Activated gamma-delta T cell treated with anti-CD3 and anti-CD28 coated beads, Interleukin-2, amount 50 U/mL, for 16 hours (primary cell): ENCODE measurements at regions not wholly inside any gene's neighbourhood (a gene's known extent, or its start where the extent isn't known, plus 50 kb on each side); places are given as distances from the start of the nearest gene placed in this dataset.
"Not testable (repeated sequence)": the region's sequence is repeated elsewhere in the genome, so short reads cannot be mapped to it uniquely, and the experiment has no call there.

Source experiments
- DNase-seq: peaks from one replicate; pipeline ENCODE4 v3.0.0-alpha.2; 2020; ENCODE audit warnings: low read depth

- DNase-seq: peak; percentile 2
Observed at GRCh38 chr15:22665711-22666110, 120.7 kb upstream of the NIPA1 start.

- not testable (repeated sequence) for DNase-seq
Observed at GRCh38 chr15:22684786-22685185, 101.7 kb upstream of the NIPA1 start.

GRCh38 chr15:22699881-22700280, 86.6 kb upstream of the NIPA1 start:
- DNase-seq: not testable (repeated sequence)

- not testable (repeated sequence) for DNase-seq
Observed at GRCh38 chr15:22710831-22711341, 75.6 kb upstream of the NIPA1 start.

GRCh38 chr15:22713933-22714332, 72.5 kb upstream of the NIPA1 start:
- DNase-seq: not testable (repeated sequence)

GRCh38 chr15:22714358-22715132, 71.9 kb upstream of the NIPA1 start:
- DNase-seq: not testable (repeated sequence)

- DNase-seq: not testable (repeated sequence)
Observed at GRCh38 chr15:22715133-22715845, 71.2 kb upstream of the NIPA1 start.

GRCh38 chr15:22719980-22720379, 66.5 kb upstream of the NIPA1 start:
- DNase-seq: not testable (repeated sequence)

- not testable (repeated sequence) for DNase-seq
Observed at GRCh38 chr15:22726104-22726503, 60.3 kb upstream of the NIPA1 start.

- not testable (repeated sequence) for DNase-seq
Observed at GRCh38 chr15:22735067-22735466, 51.4 kb upstream of the NIPA1 start.

- no peak for DNase-seq
Observed at GRCh38 chr15:22735781-22736180, 50.7 kb upstream of the NIPA1 start.

- DNase-seq: not testable (repeated sequence)
Observed at GRCh38 chr15:22736200-22736599, 50.2 kb upstream of the NIPA1 start.
